SIG-M5 (cell line): ENCODE measurements at regions not wholly inside any gene's neighbourhood (a gene's known extent, or its start where the extent isn't known, plus 50 kb on each side); places are given as distances from the start of the nearest gene placed in this dataset.
"Not testable (repeated sequence)": the region's sequence is repeated elsewhere in the genome, so short reads cannot be mapped to it uniquely, and the experiment has no call there.

Experiments
- DNase-seq: peaks from one replicate; lab custom pipeline; 2025; lab: John Stamatoyannopoulos, UW

DNA sequence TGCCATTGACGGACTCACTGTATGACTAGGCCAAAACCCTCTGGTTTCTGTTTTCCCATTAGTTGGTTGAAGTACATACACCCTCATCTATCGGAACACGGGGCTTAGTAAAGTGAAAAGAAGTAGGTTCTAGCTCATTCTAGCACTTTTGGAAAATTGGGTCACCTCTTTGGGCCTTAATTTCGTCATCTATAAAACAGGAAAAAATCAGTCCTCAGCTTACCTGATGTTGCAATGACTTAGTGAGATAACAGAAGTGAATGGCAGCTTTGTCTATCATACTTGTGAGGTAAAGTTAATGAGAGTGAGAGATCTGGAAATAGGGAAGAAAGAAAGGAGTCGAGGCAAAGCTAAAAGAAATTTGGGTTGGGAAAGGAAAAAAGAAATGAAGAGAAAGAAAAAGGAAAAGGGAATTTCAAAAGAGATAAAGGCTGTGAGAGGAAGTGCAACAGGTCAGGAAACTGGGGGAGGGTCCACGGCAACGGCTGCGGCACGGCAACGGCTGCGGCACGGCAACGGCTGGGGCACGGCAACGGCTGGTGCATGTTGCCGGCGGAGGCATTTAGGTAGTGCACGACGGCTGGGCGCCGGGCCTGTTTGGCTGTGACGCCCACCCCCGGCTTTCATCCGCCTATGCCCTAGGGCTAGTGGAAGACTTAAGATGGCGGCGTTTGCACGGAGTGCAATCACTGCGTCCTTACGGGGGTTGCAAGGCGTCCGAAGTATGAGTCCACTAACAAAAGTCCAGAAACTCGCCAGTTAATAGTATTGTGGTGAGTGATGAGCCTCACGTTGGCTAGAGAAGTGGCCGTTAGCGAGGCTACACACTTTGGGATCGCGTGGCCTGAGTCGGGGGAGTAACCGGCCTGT lies 91.4 kb upstream of the XIST start:
- peak; percentile 37 for DNase-seq

DNA sequence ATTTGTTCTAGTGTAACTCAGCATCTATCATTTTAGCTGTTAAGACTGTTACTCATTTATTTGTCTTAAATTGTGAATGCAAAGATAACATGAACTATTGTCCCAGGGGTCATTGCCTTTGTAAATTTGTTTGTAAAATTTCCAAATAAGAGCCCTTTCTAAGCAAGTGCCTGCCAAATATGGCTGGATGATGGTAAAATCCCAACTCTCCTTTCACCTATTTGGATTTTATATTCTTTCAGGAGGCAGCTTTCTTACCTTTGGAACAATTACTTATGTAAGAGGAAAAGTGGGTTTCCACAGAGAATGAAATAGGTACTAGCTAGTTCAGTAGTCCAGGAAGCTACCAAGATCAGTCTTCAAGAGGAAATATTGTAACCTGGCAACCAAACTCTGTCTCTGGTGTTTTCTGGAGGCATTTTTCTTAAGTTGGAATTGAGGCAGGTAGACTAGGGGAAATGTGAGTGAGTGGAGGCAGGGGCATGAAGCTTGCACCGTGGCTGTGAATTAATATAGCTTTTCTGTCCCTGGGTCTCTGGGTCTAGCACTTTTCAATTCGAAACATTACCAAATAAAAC lies 88.5 kb upstream of the XIST start:
- no peak for DNase-seq

DNA sequence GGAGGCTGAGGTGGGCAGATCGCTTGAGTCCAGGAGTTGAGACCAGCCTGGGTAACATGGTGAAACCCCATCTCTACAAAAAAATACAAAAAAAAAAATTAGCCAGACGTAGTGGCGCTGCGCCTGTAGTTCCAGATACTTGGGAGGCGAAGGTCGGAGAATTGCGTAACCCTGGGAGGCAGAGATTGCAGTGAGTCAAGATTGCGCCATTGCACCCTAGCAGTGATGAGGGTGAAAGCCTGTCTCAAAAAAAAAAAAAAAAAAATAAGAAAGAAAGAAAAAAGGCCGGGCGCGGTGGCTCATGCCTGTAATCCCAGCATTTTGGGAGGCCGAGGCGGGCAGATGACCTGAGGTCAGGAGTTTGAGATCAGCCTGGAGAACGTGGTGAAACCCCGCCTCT lies 85.3 kb upstream of the XIST start:
- DNase-seq = peak; percentile 7

DNA sequence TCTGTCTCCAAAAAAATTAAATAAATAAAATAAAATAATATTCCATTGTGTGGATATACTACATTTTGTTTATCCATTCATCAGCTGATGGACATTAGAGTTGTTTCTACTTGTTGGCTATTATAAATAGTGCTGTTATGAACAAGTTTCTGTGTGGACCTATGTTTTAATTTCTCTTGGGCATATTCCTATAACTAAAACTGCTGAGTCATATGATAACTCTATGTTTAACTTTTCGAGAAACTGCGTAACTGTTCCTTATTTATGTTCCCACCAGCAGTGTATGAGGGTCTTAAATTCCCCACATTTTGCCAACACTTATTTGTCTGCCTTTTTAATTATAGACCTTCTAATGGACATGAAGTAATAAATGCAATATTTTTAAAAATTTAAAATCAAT lies 80.0 kb upstream of the XIST start:
- no peak for DNase-seq

DNA sequence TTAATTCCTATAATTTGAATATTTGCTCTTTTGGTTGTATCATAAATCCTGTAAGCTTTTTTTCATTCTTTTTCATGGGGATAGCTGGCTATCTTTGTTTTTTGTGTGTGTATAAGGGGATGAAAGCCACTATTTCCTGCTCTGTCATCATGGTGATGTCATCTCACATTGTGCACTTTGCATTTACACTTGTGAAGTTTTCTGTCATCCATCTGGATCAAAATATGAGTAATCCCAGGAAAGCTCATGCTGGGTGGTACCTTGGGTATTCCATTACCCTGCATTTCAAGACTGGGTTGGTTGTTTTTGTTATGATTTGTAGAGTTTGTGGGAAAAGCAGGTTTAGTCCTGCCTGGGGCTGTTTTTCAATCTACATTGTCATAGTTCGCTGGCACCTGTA lies 77.8 kb upstream of the XIST start:
- DNase-seq = no peak

DNA sequence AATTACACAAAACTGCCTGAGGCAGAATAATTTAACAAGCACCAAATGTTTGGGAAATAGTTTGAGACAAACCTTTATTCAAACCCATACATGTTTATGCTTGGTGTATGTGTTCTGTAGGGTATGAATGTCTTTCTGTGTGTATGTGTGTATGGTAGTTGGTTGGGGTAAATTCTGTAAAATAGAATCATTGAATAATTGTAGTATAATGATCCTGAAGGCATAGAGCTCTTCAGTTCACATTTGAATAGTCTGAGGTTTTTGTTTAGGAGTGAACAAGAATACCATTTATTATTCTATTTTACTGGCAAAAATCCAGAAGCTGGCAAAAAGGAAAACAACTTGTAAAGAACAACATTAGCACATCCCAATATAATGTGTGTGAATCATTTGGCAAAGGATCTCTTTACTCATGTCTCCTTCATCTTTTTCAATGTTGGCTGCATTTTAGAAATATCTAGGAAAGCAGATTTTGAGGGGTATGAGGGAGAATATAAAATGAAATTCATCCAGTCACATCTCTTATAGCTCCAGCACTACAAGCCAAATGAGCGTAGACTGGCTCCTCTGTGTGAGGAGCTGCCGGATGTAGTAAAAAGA lies 70.4 kb upstream of the XIST start:
- DNase-seq = no peak

DNA sequence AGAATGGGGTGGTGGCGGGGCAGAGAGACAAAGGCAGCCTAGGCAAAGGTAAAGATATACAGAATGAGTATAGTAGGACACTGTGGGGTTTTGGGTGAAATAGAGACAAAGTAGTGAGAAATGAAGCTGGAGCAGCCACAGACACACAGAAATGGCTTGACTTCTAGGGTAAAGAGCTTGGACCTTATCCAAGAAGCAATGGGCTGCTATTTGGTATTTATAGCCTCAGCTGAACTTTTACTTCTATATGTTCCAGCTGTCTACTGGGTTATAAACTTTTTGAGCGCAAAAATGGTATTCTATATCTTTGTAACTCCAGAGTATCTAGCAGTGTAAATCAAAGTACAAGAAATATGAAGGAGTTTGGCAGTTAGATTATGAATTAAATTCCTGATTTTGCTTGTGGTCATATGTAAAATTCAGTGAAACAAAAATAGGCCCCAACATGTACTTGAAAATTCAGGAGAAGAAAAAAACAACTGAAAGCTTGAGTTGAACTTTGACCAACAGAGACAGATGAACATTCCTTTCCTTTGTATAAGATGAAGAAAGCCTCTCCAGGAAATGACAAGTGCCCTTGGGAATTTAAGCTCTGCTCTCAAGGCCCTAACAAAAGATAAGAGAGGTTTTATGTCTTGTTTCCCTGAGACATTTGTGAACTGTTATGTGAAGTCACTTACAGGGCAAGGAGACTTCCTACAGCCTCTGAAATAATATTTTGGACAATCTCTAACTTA lies 64.6 kb upstream of the XIST start:
- no peak for DNase-seq

DNA sequence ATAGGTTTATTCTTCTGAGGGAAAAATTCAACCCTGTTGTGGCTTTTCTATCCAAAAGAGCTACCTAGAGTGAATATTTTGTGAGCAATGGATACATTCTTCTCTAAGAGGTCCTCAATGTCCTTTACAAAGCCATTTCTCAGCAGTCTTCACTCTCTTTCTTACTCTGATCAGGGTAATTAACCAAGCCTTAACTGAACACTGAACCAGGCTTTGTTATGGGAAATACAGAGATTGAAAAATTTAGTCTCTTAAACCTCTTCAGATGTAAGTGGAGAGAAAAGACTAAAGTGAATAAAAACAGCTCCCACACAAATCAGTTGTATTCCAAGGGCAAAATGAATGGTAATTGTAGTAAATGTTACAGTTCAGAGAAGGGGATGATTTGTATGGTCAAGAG lies 64.0 kb upstream of the XIST start:
- no peak for DNase-seq

DNA sequence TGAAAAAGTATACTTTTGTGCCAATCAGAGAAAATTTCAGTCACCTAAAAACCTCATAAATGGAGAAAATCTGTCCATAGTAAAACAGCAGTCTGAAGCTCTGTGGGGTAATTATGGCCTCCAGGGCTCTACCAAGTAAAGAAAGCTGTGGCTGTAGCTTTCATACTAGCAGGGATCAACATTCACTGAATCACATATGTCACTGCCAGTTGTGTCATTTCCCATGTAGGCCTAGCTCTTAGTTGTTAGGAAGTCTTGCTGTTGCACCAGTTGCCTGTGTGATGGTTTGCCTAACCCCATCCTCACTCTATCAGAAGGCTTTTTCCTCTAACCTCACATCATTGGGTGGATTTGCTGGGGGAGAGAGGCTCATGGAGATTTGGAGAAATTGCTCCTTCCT lies 62.3 kb upstream of the XIST start:
- DNase-seq = not testable (repeated sequence)

DNA sequence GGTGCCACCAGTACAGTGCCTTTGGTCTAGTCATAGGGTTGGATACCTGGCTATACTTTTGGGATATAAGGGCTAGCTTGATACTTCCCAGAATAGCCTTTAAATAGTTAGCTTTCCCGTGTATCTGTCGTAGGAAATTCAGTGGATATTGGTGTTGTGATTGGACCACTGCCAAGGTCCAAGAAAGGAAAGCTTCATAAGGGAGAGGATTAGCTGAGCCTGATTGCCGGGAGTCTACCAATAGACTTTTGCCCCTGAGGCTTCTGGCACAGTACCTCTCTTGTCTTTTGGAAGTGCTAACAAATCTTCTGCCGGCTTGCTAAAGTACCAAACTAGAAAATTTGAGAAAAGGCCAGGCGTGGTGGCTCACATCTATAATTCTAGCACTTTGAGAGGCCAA lies 61.1 kb upstream of the XIST start:
- no peak for DNase-seq

DNA sequence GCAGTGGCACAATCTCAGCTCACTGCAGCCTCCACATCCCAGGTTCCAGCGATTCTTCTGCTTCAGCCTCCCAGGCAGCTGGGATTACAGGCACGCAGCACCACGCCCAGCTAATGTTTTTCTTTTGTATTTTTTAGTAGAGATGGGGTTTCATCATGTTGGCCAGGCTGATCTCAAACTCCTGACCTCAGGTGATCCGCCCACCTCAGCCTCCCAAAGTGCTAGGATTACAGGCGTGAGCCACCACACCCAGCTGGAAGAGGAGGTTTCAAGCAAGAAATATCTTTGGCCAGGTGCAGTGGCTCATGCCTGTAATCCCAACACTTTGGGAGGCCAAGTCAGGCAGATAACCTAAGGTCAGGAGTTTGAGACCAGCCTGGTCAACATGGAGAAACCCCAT lies 59.4 kb upstream of the XIST start:
- not testable (repeated sequence) for DNase-seq

DNA sequence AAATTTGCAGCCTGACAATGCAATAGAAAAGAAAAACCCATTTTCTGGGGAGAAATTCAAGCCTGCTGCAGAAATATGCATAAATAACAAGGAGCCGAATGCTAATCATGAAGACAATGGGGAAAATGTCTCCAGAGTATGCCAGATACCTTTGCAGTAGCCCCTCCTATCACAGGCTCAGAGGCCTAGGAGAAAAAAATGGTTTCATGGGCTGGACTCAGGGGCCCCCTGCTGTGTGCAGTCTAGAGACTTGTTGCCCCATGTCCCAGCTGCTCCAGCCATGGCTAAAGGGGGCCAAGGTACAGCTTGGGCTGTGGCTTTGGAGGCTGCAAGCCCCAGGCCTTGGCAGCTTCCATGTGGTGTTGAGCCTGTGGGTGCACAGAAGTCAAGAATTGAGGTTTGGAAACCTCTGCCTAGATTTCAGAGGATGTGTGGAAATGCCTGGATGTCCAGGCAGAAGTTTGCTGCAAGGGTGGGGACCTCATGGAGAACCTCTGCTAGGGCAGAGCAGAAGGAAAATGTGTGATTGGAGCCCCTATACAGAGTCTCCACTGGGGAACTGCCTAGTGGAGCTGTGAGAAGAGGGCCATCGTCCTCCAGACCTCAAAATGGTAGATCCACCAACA lies 53.3 kb upstream of the XIST start:
- DNase-seq = not testable (repeated sequence)

DNA sequence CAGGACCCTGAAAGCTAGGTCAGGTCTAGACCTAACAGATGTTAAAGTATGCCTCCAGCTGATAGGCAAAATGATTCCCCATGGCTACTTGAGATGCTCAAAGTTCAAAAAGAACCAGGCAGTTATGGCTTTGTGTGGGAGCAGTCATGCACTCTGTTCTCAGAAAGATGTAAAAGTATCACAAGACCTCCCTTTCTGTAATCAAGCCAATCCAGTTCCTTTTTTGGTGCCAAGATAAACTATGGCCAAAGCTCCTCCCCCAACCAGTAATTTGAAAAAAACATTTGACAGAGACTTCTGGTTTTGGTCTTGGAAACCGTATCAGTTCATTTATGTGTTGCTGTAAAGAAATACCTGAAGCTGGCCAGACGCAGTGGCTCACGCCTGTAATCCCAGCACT lies 51.4 kb upstream of the XIST start:
- no peak for DNase-seq
